ENCODE measurements at regions not wholly inside any gene's neighbourhood (a gene's known extent, or its start where the extent isn't known, plus 50 kb on each side); places are given as distances from the start of the nearest gene placed in this dataset.

DNA sequence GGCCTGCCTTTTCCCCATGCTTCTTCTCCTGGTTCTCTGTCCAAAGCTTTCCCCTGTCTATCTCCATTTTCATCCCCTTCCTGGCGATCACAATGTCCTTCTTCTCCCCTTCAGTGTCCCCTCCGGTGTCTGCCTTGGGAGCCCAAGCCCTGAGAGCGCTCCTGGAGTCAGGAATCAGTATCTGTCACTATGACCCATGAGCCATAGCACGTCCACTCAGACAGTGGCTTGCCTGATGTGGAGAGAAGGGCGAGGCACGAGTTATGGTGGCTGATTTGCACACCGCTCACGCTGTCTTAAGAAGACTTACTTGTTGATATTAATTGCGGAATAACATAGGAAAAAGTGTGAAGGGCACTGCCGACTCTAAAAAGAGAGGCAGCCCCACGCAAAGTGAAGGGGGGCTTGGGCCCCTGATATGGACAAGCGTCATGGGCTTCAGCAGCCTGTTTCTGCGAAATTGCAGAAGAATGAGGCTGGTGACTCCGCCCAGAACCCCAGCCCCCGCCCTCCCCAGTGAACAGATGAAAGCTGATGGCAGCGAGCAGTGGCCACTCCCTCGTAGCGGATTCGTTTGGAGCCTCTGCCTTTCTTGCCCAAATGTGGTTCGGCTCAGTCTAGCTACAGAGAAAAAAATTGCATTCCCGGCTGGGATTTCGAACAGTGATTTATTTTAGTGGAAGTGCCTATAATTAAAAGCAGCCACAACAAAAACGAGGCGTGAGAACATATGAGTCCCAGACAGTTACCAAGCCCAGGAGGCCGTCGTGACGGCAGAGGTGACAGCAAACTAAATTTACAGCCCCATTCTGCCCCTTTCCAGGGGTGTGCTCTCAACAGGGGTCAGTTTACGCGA lies 149.8 kb downstream of the ICE1 start:
- Histone ChIP-seq H3K9me2 (ENCODE audit: insufficient read depth, low read length) (no peaks in the 10 kb centered on the region), H3K9ac (ENCODE audit: low read length) (no peak overlapping the region), H3F3A (ENCODE audit: insufficient read depth, low read length, poor library complexity, severe bottlenecking) (no peaks in the 10 kb centered on the region), H3K4me2 (ENCODE audit: low read length) (no peak overlapping the region), H2AFZ (ENCODE audit: low read depth, low read length) (no peak overlapping the region), H3K27me3 (ENCODE audit: insufficient read depth, low read depth, low read length) (no peaks in the 10 kb centered on the region), H3K4me3 (ENCODE audit: low read length) (no peak overlapping the region), H3K9me3 (ENCODE audit: low read length) (no peaks in the 10 kb centered on the region), H3K27ac (ENCODE audit: low read length) (no peak overlapping the region), H4K20me1 (ENCODE audit: insufficient read depth) (no peaks in the 10 kb centered on the region), H3K36me3 (ENCODE audit: insufficient read depth, low read length) (no peaks in the 10 kb centered on the region), H3K79me2 (replicated peaks; ENCODE audit: insufficient read depth, low read length) (no peaks in the 10 kb centered on the region)
- no peak for TF ChIP-seq EZH2 (IDR thresholded peaks at IDR 0.05; ENCODE audit: borderline replicate concordance, insufficient read depth, low read length, poor library complexity, severe bottlenecking)
- TF ChIP-seq, protein P1, sequence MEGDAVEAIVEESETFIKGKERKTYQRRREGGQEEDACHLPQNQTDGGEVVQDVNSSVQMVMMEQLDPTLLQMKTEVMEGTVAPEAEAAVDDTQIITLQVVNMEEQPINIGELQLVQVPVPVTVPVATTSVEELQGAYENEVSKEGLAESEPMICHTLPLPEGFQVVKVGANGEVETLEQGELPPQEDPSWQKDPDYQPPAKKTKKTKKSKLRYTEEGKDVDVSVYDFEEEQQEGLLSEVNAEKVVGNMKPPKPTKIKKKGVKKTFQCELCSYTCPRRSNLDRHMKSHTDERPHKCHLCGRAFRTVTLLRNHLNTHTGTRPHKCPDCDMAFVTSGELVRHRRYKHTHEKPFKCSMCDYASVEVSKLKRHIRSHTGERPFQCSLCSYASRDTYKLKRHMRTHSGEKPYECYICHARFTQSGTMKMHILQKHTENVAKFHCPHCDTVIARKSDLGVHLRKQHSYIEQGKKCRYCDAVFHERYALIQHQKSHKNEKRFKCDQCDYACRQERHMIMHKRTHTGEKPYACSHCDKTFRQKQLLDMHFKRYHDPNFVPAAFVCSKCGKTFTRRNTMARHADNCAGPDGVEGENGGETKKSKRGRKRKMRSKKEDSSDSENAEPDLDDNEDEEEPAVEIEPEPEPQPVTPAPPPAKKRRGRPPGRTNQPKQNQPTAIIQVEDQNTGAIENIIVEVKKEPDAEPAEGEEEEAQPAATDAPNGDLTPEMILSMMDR (IDR thresholded peaks at IDR 0.05; ENCODE audit: poor library complexity, severe bottlenecking), result no peak
- TF ChIP-seq, protein P2, sequence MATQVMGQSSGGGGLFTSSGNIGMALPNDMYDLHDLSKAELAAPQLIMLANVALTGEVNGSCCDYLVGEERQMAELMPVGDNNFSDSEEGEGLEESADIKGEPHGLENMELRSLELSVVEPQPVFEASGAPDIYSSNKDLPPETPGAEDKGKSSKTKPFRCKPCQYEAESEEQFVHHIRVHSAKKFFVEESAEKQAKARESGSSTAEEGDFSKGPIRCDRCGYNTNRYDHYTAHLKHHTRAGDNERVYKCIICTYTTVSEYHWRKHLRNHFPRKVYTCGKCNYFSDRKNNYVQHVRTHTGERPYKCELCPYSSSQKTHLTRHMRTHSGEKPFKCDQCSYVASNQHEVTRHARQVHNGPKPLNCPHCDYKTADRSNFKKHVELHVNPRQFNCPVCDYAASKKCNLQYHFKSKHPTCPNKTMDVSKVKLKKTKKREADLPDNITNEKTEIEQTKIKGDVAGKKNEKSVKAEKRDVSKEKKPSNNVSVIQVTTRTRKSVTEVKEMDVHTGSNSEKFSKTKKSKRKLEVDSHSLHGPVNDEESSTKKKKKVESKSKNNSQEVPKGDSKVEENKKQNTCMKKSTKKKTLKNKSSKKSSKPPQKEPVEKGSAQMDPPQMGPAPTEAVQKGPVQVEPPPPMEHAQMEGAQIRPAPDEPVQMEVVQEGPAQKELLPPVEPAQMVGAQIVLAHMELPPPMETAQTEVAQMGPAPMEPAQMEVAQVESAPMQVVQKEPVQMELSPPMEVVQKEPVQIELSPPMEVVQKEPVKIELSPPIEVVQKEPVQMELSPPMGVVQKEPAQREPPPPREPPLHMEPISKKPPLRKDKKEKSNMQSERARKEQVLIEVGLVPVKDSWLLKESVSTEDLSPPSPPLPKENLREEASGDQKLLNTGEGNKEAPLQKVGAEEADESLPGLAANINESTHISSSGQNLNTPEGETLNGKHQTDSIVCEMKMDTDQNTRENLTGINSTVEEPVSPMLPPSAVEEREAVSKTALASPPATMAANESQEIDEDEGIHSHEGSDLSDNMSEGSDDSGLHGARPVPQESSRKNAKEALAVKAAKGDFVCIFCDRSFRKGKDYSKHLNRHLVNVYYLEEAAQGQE (IDR thresholded peaks at IDR 0.05; ENCODE audit: borderline replicate concordance), result no peak
- no peak for TF ChIP-seq MXI1 (conservative IDR thresholded peaks at IDR 0.05; ENCODE audit: poor library complexity, severe bottlenecking)
- no peak for TF ChIP-seq POLR2AphosphoS5 (IDR thresholded peaks at IDR 0.05)
- no peak for TF ChIP-seq RAD21 (conservative IDR thresholded peaks at IDR 0.05)
- TF ChIP-seq TAF1 (IDR thresholded peaks at IDR 0.05; ENCODE audit: low read depth), result no peak
- no peak for TF ChIP-seq SMC3 (conservative IDR thresholded peaks at IDR 0.05; ENCODE audit: poor library complexity)
- TF ChIP-seq EP300 (conservative IDR thresholded peaks at IDR 0.05; ENCODE audit: poor library complexity, severe bottlenecking), result no peak

DNA sequence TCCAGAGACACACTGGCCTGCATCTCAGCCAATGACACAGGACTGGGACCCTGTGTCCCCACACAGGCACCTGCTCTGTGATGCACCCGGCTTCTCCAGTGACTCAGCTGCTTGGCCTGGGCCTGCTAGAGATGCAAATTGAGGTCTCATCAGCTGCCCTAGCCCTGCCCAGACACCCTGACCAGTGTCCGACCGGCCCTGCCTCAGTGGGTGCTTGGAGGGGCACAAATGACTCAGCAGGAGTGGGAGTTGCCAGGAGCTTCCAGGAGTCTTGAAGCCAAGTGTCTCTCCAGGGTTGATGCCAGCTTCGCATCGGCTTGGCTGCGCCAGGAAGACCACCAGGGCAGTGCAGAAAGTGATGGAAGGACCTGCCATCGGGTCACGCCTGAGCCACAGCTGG lies 148.2 kb downstream of the ICE1 start:
- no peak overlapping the region for H3K27ac ChIP-seq (ENCODE audit: low read length)

More for the DNA sequence above, 148.2 kb downstream of the ICE1 start:
- no peaks in the 10 kb centered on the region for H3K9me3 ChIP-seq (ENCODE audit: low read length)
- TF ChIP-seq, protein P2 (IDR thresholded peaks at IDR 0.05; ENCODE audit: borderline replicate concordance), result no peak
- TF ChIP-seq, protein P1 (IDR thresholded peaks at IDR 0.05; ENCODE audit: poor library complexity, severe bottlenecking), result no peak
- TF ChIP-seq EP300 (conservative IDR thresholded peaks at IDR 0.05; ENCODE audit: poor library complexity, severe bottlenecking) (no peak), MXI1 (conservative IDR thresholded peaks at IDR 0.05; ENCODE audit: poor library complexity, severe bottlenecking) (no peak), TAF1 (IDR thresholded peaks at IDR 0.05; ENCODE audit: low read depth) (no peak), EZH2 (IDR thresholded peaks at IDR 0.05; ENCODE audit: borderline replicate concordance, insufficient read depth, low read length, poor library complexity, severe bottlenecking) (no peak)
- no peaks in the 10 kb centered on the region for H3K9me2 ChIP-seq (ENCODE audit: insufficient read depth, low read length)
- H3K79me2 ChIP-seq (replicated peaks; ENCODE audit: insufficient read depth, low read length), result no peaks in the 10 kb centered on the region
- no peak overlapping the region for H2AFZ ChIP-seq (ENCODE audit: low read depth, low read length)
- no peak overlapping the region for H3K4me3 ChIP-seq (ENCODE audit: low read length)
- H3K27me3 ChIP-seq (ENCODE audit: insufficient read depth, low read depth, low read length), result no peaks in the 10 kb centered on the region
- H4K20me1 ChIP-seq (ENCODE audit: insufficient read depth), result no peaks in the 10 kb centered on the region
- H3K36me3 ChIP-seq (ENCODE audit: insufficient read depth, low read length), result no peaks in the 10 kb centered on the region
- H3K9ac ChIP-seq (ENCODE audit: low read length), result no peak overlapping the region
- H3F3A ChIP-seq (ENCODE audit: insufficient read depth, low read length, poor library complexity, severe bottlenecking), result no peaks in the 10 kb centered on the region
- H3K4me2 ChIP-seq (ENCODE audit: low read length), result no peak overlapping the region

Measured in neural cell (in vitro differentiated cells).